COLO668 (cell line): ENCODE measurements at regions not wholly inside any gene's neighbourhood (a gene's known extent, or its start where the extent isn't known, plus 50 kb on each side); places are given as distances from the start of the nearest gene placed in this dataset.

ENCODE experiments used
- DNase-seq: peaks from one replicate; lab custom pipeline; 2025; ENCODE audit not compliant: unreplicated experiment; lab: John Stamatoyannopoulos, UW

DNA sequence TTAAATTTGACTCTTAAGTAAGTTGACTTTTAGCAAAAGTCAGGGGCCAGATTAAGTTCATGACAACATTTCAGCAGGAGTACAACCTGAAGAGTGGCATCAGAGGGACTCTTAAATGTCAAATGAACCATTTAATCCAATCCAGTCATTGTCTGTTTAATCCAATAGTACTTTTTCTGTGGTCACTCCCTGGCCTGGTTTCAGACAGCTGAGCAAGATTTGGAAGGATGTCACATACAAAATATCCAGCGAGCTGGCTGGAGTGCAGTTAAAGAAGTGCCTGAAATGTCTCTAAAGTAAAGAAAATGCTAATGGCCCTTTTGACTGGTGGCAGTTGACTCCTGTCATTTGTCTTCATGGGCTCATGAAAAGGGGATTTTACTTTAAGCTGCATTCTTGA is 1082.1 kb downstream of the AACS start:
- DNase-seq = no peak

GRCh38 chr12:126156806-126157574 is 1091.8 kb downstream of the AACS start:
- no peak for DNase-seq

- DNase-seq = no peak
These were observed 1092.3 kb downstream of the AACS start for GRCh38 chr12:126157575-126157966.

GRCh38 chr12:126159139-126159538 is 1093.9 kb downstream of the AACS start:
- no peak for DNase-seq

GRCh38 chr12:126160912-126161311 is 1095.7 kb downstream of the AACS start:
- no peak for DNase-seq

DNA sequence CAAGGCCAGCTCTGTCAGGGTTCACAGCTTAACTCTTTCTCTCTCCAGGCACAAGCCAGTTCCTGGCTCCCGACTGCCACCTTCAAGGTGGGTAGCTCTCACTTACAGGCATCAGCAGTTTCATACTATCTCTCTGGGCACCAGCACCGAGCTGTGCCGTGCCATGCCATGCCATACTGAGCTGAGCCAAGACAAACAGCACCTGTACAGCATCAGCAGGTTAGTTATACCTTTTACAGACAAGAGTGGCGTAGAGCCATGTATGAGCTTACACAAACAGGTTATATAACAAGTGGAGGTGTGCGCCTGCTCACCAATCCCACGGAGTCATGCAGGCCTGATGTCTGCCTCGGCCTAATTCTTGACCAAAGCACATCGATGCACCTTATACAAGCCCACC is 1098.7 kb downstream of the AACS start:
- DNase-seq = no peak

DNA sequence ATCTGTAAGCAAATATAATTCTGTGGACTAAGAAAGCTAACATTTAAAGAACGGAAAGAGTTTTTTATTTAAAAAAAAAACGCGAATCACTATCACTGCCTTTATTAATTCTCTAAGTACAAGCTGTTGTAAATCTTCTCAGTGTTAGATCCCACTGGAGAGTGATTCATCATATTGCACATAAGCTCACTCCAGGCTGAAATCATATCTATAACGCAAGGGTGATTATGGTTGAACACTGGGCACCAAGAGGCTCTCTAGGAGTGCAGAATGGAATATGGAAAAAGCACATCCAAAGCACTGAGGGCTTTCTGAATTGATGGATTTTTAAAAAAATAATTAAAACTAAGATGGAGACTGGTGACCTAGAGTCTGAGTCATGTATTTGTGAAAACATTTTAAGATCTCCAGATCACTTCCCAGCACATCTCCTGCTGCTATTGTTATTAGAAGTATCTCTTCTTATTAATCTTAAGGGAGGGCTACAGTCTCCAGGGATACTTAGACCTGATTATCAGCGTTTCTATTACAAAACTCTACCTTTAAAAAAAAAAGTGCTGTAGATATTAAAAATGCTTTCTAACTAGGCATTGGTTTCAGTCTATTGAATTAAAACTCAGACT is 1106.8 kb downstream of the AACS start:
- DNase-seq = no peak

- DNase-seq = no peak
These were observed 1117.5 kb downstream of the AACS start for GRCh38 chr12:126182619-126183236.

DNA sequence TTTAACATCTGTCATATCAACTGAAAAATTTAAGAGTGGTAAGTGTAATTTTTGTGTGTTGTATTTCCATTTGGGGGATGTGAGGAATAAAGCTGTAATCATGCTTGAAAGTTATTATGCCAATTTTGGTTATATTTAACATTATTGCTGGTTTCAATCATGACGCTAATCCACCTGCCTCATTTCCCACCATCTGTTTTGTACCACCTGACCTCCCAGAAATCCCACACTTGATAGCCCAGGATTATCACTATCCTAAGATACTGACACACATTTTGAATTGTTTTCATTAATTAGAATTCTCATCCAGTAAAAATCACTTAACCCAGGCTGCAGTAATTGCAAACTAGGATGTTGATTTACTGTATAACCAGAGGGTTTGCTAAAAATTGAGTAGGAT is 1119.8 kb downstream of the AACS start:
- DNase-seq = no peak

- DNase-seq = peak; percentile 2
These were observed 1124.6 kb downstream of the AACS start for GRCh38 chr12:126189856-126190255.

DNA sequence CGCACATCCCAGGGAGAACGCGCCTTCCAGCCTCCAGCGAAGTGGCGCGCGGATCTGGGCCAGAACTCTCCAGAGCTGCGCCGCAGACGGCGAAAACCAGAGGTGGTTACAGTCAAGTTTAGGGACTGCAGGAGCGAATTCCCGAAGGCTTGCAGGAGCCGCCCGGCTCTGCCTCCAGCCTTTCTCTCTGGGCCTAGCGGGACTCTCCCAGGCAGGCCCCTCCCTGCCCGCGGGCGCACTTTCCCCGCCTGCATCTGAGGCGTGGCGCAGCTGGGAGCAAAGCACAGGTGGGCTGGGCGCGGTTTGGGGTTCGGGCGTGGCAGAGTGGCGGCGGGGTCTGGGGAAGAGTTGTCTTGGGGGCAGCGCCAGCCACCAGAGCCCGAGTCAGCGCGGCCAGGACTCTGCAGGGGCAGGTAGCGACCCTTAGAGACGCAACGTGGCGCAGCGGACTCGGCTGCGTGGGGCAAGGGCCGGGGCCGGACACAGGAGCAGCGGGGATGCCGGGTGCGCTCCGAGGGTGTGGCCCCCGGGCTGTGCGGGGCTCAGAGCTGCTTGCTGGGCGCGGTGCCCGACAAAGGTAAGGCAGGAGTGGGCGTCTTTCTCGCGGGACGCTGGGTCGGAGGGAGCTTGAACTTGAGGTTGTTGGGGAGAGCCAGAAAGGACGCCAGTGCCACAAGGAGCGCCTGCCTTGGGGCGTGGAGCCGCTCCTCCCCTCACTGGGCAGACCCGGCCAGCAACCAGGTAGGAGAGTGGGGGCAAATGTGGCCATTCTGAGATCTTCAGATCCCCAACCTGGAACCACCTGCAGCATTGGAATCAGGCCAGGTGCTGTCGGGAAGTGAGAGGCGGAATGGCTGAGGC is 1126.0 kb downstream of the AACS start:
- DNase-seq = peak; percentile 69

DNA sequence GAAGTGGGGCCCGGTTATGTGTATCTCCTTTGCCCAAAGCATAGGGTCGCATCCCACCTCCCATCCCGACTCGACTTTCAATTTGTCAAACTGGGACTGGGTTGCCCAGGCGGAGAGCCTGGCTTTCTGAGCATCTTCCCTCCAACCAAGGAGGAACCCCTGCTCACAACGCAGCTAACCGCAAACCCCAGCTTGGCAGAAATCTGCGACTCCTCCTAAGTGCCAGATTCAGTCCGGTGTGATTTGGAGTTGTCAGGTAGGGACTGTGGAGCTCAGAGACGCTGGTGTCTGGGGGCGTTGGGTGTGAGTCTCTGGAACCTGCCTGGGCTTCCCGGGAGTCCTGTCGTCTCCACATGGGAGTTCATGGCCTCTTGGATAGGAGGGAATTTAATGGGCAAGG is 1126.7 kb downstream of the AACS start:
- peak; percentile 22 for DNase-seq

- no peak for DNase-seq
These were observed 1128.0 kb downstream of the AACS start for GRCh38 chr12:126193190-126193589.

- DNase-seq = no peak
These were observed 1131.0 kb downstream of the AACS start for GRCh38 chr12:126196263-126196662.

GRCh38 chr12:126198516-126198915 is 1133.3 kb downstream of the AACS start:
- no peak for DNase-seq

- DNase-seq = no peak
These were observed 1133.9 kb downstream of the AACS start for GRCh38 chr12:126198966-126199692.

DNA sequence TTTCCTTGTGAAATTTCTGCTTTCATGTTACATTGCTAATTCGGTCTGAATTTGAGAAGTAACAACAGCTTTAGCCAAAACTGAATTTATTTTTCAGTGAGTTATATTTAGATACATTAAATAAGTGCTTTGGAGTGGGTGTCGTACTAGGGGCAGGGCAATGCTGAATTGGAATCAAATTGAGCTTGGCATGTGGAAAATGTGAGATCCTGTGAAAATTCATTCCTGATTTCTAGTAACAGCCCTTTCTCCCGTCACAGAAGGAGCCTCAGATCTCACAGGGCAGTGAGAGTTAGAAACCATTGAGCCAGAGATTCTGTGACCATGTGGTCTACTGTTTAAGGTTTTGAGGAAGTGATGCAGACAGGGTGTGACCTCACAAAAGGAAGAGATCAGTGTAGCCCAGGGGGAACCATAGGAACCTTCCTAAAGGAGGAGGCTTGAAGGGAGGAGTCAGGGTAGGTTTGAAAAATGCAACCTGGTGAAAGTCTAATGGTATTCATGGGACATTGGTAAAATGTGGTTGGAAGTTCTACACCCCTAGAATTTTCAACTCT is 1136.8 kb downstream of the AACS start:
- DNase-seq = no peak

DNA sequence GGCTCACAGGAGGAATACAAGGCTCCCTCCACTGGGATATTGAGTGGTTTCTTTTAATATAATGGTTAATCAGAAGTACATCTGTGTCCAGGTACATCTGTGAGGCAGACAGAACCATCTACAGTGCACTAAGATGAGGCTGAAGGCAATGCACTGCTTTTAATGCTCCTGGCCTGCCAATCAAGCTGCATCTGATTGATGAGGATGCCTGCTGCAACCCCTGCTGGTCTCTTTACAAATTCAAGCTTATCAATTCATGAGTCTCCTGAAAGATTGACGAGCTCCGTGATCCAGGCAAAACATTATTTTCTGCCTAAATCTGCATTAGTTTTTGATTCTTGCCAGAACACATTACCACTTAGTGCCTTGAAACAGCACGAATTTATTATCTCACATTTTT is 1139.1 kb downstream of the AACS start:
- no peak for DNase-seq

DNA sequence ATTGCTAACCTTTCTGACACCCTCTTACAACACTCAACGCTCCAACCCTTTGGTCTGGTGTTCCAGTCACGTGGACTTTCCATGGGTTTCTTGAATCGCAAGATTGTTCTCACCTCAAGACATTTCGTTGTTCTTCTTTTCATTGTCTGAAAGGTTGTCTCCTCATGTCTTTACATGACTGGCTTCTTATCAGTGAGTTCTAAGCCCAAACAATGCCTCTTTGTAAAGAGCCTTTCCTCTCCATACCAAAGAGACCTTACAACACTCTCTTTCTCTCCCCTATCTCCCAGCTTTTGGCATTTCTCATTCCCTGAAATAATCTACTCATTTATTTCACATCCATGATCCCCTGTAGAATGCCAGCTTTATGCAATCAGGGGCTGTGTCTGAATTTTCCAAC is 1144.8 kb downstream of the AACS start:
- DNase-seq = no peak

GRCh38 chr12:126210448-126210847 is 1145.2 kb downstream of the AACS start:
- DNase-seq = no peak
